ENCODE measurements at regions not wholly inside any gene's neighbourhood (a gene's known extent, or its start where the extent isn't known, plus 50 kb on each side); places are given as distances from the start of the nearest gene placed in this dataset.

DNA sequence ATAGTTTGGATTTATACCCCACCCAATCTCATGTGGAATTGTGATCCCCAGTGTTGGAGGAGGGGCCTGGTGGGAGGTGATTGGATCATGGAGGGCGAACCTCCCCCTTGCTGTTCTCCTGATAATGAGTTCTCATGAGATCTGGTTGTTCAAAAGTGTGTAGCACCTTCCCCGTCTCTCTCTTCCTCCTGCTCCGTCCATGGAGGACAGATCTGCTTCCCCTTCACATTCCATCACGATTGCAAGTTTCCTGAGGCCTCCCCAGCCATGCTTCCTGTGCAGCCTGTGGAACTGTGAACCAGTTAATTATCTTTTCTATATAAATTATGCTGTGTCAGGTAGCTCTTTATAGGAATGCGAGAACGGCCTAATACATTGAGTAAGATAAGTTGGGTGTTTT, 518.8 kb upstream of the LCORL start (continued):
- TF ChIP-seq, protein P1, sequence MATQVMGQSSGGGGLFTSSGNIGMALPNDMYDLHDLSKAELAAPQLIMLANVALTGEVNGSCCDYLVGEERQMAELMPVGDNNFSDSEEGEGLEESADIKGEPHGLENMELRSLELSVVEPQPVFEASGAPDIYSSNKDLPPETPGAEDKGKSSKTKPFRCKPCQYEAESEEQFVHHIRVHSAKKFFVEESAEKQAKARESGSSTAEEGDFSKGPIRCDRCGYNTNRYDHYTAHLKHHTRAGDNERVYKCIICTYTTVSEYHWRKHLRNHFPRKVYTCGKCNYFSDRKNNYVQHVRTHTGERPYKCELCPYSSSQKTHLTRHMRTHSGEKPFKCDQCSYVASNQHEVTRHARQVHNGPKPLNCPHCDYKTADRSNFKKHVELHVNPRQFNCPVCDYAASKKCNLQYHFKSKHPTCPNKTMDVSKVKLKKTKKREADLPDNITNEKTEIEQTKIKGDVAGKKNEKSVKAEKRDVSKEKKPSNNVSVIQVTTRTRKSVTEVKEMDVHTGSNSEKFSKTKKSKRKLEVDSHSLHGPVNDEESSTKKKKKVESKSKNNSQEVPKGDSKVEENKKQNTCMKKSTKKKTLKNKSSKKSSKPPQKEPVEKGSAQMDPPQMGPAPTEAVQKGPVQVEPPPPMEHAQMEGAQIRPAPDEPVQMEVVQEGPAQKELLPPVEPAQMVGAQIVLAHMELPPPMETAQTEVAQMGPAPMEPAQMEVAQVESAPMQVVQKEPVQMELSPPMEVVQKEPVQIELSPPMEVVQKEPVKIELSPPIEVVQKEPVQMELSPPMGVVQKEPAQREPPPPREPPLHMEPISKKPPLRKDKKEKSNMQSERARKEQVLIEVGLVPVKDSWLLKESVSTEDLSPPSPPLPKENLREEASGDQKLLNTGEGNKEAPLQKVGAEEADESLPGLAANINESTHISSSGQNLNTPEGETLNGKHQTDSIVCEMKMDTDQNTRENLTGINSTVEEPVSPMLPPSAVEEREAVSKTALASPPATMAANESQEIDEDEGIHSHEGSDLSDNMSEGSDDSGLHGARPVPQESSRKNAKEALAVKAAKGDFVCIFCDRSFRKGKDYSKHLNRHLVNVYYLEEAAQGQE (IDR thresholded peaks at IDR 0.05; ENCODE audit: low read depth, low read length) = no peak
- TF ChIP-seq RCOR1 (conservative IDR thresholded peaks at IDR 0.05; ENCODE audit: low read depth, low read length) = no peak
- TF ChIP-seq, protein P2, sequence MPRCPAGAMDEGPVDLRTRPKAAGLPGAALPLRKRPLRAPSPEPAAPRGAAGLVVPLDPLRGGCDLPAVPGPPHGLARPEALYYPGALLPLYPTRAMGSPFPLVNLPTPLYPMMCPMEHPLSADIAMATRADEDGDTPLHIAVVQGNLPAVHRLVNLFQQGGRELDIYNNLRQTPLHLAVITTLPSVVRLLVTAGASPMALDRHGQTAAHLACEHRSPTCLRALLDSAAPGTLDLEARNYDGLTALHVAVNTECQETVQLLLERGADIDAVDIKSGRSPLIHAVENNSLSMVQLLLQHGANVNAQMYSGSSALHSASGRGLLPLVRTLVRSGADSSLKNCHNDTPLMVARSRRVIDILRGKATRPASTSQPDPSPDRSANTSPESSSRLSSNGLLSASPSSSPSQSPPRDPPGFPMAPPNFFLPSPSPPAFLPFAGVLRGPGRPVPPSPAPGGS (IDR thresholded peaks at IDR 0.05; ENCODE audit: borderline replicate concordance, insufficient read depth, low read depth, low read length, poor library complexity, severe bottlenecking) = no peak
- TF ChIP-seq, protein P3, sequence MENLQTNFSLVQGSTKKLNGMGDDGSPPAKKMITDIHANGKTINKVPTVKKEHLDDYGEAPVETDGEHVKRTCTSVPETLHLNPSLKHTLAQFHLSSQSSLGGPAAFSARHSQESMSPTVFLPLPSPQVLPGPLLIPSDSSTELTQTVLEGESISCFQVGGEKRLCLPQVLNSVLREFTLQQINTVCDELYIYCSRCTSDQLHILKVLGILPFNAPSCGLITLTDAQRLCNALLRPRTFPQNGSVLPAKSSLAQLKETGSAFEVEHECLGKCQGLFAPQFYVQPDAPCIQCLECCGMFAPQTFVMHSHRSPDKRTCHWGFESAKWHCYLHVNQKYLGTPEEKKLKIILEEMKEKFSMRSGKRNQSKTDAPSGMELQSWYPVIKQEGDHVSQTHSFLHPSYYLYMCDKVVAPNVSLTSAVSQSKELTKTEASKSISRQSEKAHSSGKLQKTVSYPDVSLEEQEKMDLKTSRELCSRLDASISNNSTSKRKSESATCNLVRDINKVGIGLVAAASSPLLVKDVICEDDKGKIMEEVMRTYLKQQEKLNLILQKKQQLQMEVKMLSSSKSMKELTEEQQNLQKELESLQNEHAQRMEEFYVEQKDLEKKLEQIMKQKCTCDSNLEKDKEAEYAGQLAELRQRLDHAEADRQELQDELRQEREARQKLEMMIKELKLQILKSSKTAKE (IDR thresholded peaks at IDR 0.05; ENCODE audit: low read depth, poor library complexity, severe bottlenecking) = no peak

DNA sequence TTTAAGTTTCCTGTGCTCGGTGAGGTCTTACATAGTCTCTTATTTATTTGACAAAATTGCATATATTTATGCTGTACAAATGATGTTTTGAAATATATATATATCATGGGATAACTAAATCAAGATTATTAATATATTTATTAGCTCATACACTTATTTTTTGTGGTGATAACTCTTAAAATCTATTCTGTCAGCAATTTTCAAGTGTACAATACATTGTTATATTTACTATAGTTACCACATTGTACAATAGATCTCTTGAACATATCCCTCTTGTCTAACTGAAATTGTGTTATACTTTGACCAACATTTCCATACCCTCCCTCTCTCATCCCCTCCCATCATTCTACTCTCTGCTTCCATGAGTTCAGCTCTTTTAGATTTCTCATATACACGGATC, 516.6 kb upstream of the LCORL start:
- ChIA-PET SMC1A (ENCODE audit: uncharacterized antibody, unreplicated experiment) (no interaction called here), RAD21 (ENCODE audit: unreplicated experiment) (no interaction called here)
- intact Hi-C loops (cut with micrococcal nuclease; ENCODE audit: unreplicated experiment) = no loop called here
- TF ChIP-seq SPI1 (IDR thresholded peaks at IDR 0.05; ENCODE audit: borderline replicate concordance, insufficient read depth, low read depth, low read length) (no peak), FOXM1 (IDR thresholded peaks at IDR 0.05; ENCODE audit: low read depth, low read length) (no peak), ZNF622 (IDR thresholded peaks at IDR 0.05) (no peak), FOXK2 (IDR thresholded peaks at IDR 0.05) (no peak)
- TF ChIP-seq, protein P4, sequence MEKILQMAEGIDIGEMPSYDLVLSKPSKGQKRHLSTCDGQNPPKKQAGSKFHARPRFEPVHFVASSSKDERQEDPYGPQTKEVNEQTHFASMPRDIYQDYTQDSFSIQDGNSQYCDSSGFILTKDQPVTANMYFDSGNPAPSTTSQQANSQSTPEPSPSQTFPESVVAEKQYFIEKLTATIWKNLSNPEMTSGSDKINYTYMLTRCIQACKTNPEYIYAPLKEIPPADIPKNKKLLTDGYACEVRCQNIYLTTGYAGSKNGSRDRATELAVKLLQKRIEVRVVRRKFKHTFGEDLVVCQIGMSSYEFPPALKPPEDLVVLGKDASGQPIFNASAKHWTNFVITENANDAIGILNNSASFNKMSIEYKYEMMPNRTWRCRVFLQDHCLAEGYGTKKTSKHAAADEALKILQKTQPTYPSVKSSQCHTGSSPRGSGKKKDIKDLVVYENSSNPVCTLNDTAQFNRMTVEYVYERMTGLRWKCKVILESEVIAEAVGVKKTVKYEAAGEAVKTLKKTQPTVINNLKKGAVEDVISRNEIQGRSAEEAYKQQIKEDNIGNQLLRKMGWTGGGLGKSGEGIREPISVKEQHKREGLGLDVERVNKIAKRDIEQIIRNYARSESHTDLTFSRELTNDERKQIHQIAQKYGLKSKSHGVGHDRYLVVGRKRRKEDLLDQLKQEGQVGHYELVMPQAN (conservative IDR thresholded peaks at IDR 0.05) = no peak

More for the DNA sequence above, 516.6 kb upstream of the LCORL start:
- H3K4me3 ChIP-seq = no peak overlapping the region
- no peaks in the 10 kb centered on the region for H3K79me2 ChIP-seq (ENCODE audit: control insufficient read depth, insufficient read depth, low read length)
- no peak overlapping the region for H3K27ac ChIP-seq (ENCODE audit: control insufficient read depth, insufficient read depth)
- H3K9ac ChIP-seq (ENCODE audit: control insufficient read depth, insufficient read depth, low read length) = no peak overlapping the region
- no peak overlapping the region for H3K4me2 ChIP-seq (ENCODE audit: control insufficient read depth, insufficient read depth)
- H3K27me3 ChIP-seq (replicated peaks in 1 of 2; ENCODE audit: control insufficient read depth in 2 of 2, insufficient read depth in 2 of 2, low read length in 1 of 2) = no peaks in the 10 kb centered on the region
- CTCF ChIA-PET = no interaction called here
- in situ Hi-C loops (cut with MboI) = no loop called here
- ATAC-seq = no peak
- DNase-seq (ENCODE audit: low read depth, low spot score) = no peak
- no TSS peak for BruUV-seq (replicated peaks)
- no peaks in the 10 kb centered on the region for H3K36me3 ChIP-seq (ENCODE audit: control insufficient read depth in 2 of 2, insufficient read depth in 2 of 2, low read length in 1 of 2)
- no peak for FAIRE-seq
- H4K20me1 ChIP-seq (ENCODE audit: control insufficient read depth, insufficient read depth) = no peaks in the 10 kb centered on the region
- no peak overlapping the region for H2AFZ ChIP-seq (ENCODE audit: control insufficient read depth, low read depth, low read length)
- POLR2A ChIA-PET = no interaction called here
- 39% methylated on average over 2 of the region's 2 CpGs for WGBS (ENCODE audit: insufficient coverage, insufficient replicate concordance, low lambda C conversion rate, missing lambda C conversion rate)
- H3K9me3 ChIP-seq (replicated peaks; ENCODE audit: control insufficient read depth, insufficient read depth, low read length) = no peaks in the 10 kb centered on the region
- no peaks in the 10 kb centered on the region for H3K4me1 ChIP-seq (ENCODE audit: control insufficient read depth, insufficient read depth, low read length)

Data from GM12878 (cell line).